SH-SY5Y (cell line): ENCODE measurements at regions not wholly inside any gene's neighbourhood (a gene's known extent, or its start where the extent isn't known, plus 50 kb on each side); places are given as distances from the start of the nearest gene placed in this dataset.

Experiments used
- GATA2 ChIP-seq: IDR thresholded peaks from 2 replicates; pipeline ENCODE4 v1.6.1; 2011; ENCODE audit warnings: mild to moderate bottlenecking, low read depth, low read length
- GATA3 ChIP-seq: IDR thresholded peaks from 2 replicates; pipeline ENCODE4 v1.6.1; 2011; ENCODE audit warnings: low read depth, mild to moderate bottlenecking, low read length, moderate library complexity

- no peak for TF ChIP-seq GATA3
- no peak for TF ChIP-seq GATA2
Measured at GRCh38 chr20:61056116-61056515, 195.9 kb upstream of the CDH4 start.
